Loucy (cell line): ENCODE measurements at regions not wholly inside any gene's neighbourhood (a gene's known extent, or its start where the extent isn't known, plus 50 kb on each side); places are given as distances from the start of the nearest gene placed in this dataset.

Source experiments
- CTCF ChIP-seq: fragments of 200-600 bp; sonication (generic); conservative IDR thresholded peaks from 2 replicates; pipeline ENCODE4 v1.5.1; 2014; ENCODE audit warnings: mild to moderate bottlenecking, antibody characterized with exemption, low read length
- EZH2phosphoT487 ChIP-seq: fragments of 200-600 bp; IDR thresholded peaks from 2 replicates; pipeline ENCODE4 v1.6.1; 2018; ENCODE audit warnings: antibody characterized with exemption, mild to moderate bottlenecking, moderate library complexity, borderline replicate concordance

- TF ChIP-seq CTCF (no peak), EZH2phosphoT487 (no peak)
Measured at GRCh38 chr3:144052275-144052674, 80.7 kb downstream of the DIPK2A start.
